ENCODE measurements at regions not wholly inside any gene's neighbourhood (a gene's known extent, or its start where the extent isn't known, plus 50 kb on each side); places are given as distances from the start of the nearest gene placed in this dataset.

DNA sequence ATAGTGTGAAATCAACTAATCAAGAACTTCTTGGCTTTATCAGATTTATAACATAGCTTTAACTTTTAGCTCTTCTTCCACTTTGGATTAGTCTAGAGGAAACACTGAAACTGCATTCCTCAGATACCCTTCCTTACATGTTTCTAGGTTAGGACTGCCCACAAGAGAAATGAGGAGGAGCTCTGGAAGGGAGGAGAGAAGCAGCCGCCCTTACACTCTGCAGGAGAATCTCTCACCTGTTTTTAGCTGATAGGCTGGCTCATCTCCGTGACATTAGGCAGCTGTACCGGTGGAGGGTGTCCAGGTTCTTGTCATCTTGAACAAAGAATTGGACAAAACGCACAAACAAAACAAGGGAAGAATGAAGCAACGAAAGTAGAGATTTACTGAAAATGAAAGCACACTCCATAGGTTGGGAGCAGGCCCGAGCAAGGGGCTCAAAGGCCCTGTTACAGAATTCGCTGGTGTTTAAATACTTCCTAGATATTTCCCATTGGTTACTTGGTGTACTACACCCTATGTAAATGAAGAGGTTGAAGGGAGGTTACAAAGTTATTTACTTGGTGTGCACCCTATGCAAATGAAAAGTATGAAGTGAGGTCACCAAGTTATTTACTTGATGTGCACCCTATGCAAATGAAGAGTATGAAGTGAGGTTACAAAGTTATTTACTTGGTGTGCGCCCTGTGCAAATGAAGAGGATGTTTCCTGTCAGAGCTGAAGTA is 524.9 kb upstream of the CHRM3 start:
- Histone ChIP-seq H3K27ac (ENCODE audit: insufficient read length, low read depth, low read length) (no peak overlapping the region), H2BK5ac (ENCODE audit: insufficient read length, low read length) (no peak overlapping the region), H2BK12ac (ENCODE audit: insufficient read length, low read depth, low read length) (no peak overlapping the region), H4K20me1 (ENCODE audit: control insufficient read depth, insufficient read depth, insufficient read length) (no peaks in the 10 kb centered on the region), H3K23ac (ENCODE audit: insufficient read length, low read depth, low read length) (no peak overlapping the region), H3K14ac (ENCODE audit: insufficient read depth, low read length) (no peak overlapping the region), H3K27me3 (ENCODE audit: insufficient read depth, low read length) (no peaks in the 10 kb centered on the region), H3T11ph (ENCODE audit: low read length) (no peak overlapping the region), H3K23me2 (ENCODE audit: insufficient read length, low read depth, low read length, poor library complexity, severe bottlenecking) (no peaks in the 10 kb centered on the region), H3K56ac (ENCODE audit: insufficient read length, low read depth, low read length) (no peak overlapping the region), H2BK120ac (ENCODE audit: low read depth, low read length, poor library complexity, severe bottlenecking) (no peak overlapping the region), H4K91ac (ENCODE audit: insufficient read length, low read depth, low read length) (no peak overlapping the region), H3K79me1 (ENCODE audit: insufficient read depth, low read depth, low read length, poor library complexity, severe bottlenecking) (no peaks in the 10 kb centered on the region), H4K5ac (ENCODE audit: insufficient read length, low read depth, low read length) (no peak overlapping the region), H3K79me2 (ENCODE audit: insufficient read depth, low read length) (no peaks in the 10 kb centered on the region), H2BK15ac (ENCODE audit: low read depth, low read length) (no peak overlapping the region), H3K18ac (ENCODE audit: insufficient read length, low read depth, low read length) (no peak overlapping the region), H3K9ac (ENCODE audit: extremely low read depth, insufficient read length, low read length) (no peak overlapping the region), H3K4me1 (ENCODE audit: insufficient read depth, low read length) (no peaks in the 10 kb centered on the region), H4K8ac (replicated peaks; ENCODE audit: insufficient read length, low read depth, low read length) (no peak overlapping the region), H3K4ac (ENCODE audit: low read depth, low read length) (no peak overlapping the region), H2AFZ (ENCODE audit: low read length) (no peak overlapping the region), H3K4me2 (ENCODE audit: insufficient read depth, insufficient read length, low read length) (no peak overlapping the region), H3K9me3 (ENCODE audit: control insufficient read depth, low read depth, low read length) (no peaks in the 10 kb centered on the region), H2AK5ac (ENCODE audit: insufficient read length, low read length) (no peak overlapping the region), H2BK20ac (ENCODE audit: low read depth, low read length, poor library complexity, severe bottlenecking) (no peak overlapping the region)
- no CpG with 5 or more reads among the region's 8 CpGs for WGBS (ENCODE audit: extremely low coverage, insufficient read length, low lambda C conversion rate)
- DNase-seq: no peak
- H3K9me3 Mint-ChIP-seq: peaks cover 0 to 3% of the 10 kb centered on the region in 2 experiments; a peak in 2 of 5 replicates
- no peaks in the 10 kb centered on the region for H3K27me3 Mint-ChIP-seq (ENCODE audit: low read depth)
- H3K27ac Mint-ChIP-seq: no peak overlapping the region; a peak in 1 of 7 replicates
- H3K4me1 Mint-ChIP-seq: peaks cover 0 to 2% of the 10 kb centered on the region in 2 experiments; a peak in 1 of 4 replicates
- H3K36me3 Mint-ChIP-seq (ENCODE audit: insufficient read depth in 1 of 3, low read depth in 3 of 3): peaks cover 0 to 6% (median 0%) of the 10 kb centered on the region in 3 experiments; a peak in 4 of 7 replicates
- TF ChIP-seq, protein P1, sequence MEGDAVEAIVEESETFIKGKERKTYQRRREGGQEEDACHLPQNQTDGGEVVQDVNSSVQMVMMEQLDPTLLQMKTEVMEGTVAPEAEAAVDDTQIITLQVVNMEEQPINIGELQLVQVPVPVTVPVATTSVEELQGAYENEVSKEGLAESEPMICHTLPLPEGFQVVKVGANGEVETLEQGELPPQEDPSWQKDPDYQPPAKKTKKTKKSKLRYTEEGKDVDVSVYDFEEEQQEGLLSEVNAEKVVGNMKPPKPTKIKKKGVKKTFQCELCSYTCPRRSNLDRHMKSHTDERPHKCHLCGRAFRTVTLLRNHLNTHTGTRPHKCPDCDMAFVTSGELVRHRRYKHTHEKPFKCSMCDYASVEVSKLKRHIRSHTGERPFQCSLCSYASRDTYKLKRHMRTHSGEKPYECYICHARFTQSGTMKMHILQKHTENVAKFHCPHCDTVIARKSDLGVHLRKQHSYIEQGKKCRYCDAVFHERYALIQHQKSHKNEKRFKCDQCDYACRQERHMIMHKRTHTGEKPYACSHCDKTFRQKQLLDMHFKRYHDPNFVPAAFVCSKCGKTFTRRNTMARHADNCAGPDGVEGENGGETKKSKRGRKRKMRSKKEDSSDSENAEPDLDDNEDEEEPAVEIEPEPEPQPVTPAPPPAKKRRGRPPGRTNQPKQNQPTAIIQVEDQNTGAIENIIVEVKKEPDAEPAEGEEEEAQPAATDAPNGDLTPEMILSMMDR (conservative IDR thresholded peaks at IDR 0.05): no peak
- no peak overlapping the region for H3K4me3 Mint-ChIP-seq
